Lower lobe of right lung (tissue), 2 donors: ENCODE measurements at regions not wholly inside any gene's neighbourhood (a gene's known extent, or its start where the extent isn't known, plus 50 kb on each side); places are given as distances from the start of the nearest gene placed in this dataset.

Source experiments
- ATAC-seq, 2 donors: fragments of 200-7000 bp; cut with Tn5 transposase; one replicate each; pipeline ENCODE4 v1.9.1; 2020 to 2022; ENCODE audit warnings: mild to moderate bottlenecking in 2 of 2, moderate library complexity in 2 of 2
- DNase-seq: peaks from one replicate; pipeline ENCODE4 v3.0.0-alpha.2; 2020
- H3K27ac ChIP-seq: fragments of 200-600 bp; one replicate; pipeline ENCODE4 v1.8.0; 2022
- H3K27me3 ChIP-seq: fragments of 200-600 bp; one replicate; pipeline ENCODE4 v1.8.0; 2022; ENCODE audit warnings: low read depth
- H3K36me3 ChIP-seq: fragments of 200-600 bp; one replicate; pipeline ENCODE4 v1.8.0; 2022; ENCODE audit warnings: mild to moderate bottlenecking
- H3K4me1 ChIP-seq: fragments of 200-600 bp; one replicate; pipeline ENCODE4 v1.8.0; 2022
- H3K4me3 ChIP-seq: fragments of 200-600 bp; one replicate; pipeline ENCODE4 v1.8.0; 2022; ENCODE audit warnings: mild to moderate bottlenecking
- H3K9me3 ChIP-seq: fragments of 200-600 bp; one replicate; pipeline ENCODE4 v1.8.0; 2022
- CTCF ChIP-seq: fragments of 200-600 bp; IDR thresholded peaks from one replicate; pipeline ENCODE4 v1.8.0; 2022; ENCODE audit warnings: antibody characterized with exemption, mild to moderate bottlenecking
- intact Hi-C: fragments of 100-400 bp; cut with DNase I; formaldehyde crosslinking; loops from one replicate; pipeline ENCODE4 v1.11.0; 2022
- donor health status: DM: no; HTN: yes; CAD: no; lungs with severe emphysema.

- Histone ChIP-seq H3K4me1 (no peaks in the 10 kb centered on the region), H3K4me3 (no peak overlapping the region), H3K9me3 (no peaks in the 10 kb centered on the region), H3K27me3 (no peaks in the 10 kb centered on the region), H3K36me3 (no peaks in the 10 kb centered on the region), H3K27ac (no peak overlapping the region)
- intact Hi-C loops = no loop called here
- DNase-seq = no peak
- ATAC-seq = no peak
- no peak for TF ChIP-seq CTCF
Observed at GRCh38 chr2:5074733-5075132, 617.5 kb upstream of the SOX11 start.

GRCh38 chr2:5076599-5076998 lies 615.6 kb upstream of the SOX11 start:
- TF ChIP-seq CTCF = no peak
- no peaks in the 10 kb centered on the region for H3K36me3 ChIP-seq
- no peaks in the 10 kb centered on the region for H3K9me3 ChIP-seq
- ATAC-seq (no peak), DNase-seq (no peak)
- intact Hi-C loops = no loop called here
- no peak overlapping the region for H3K27ac ChIP-seq
- H3K4me1 ChIP-seq = no peaks in the 10 kb centered on the region
- H3K4me3 ChIP-seq = no peak overlapping the region
- H3K27me3 ChIP-seq = no peaks in the 10 kb centered on the region

GRCh38 chr2:5077479-5078089 lies 614.6 kb upstream of the SOX11 start:
- intact Hi-C loops = no loop called here
- no peak overlapping the region for H3K27ac ChIP-seq
- TF ChIP-seq CTCF = no peak
- H3K4me1 ChIP-seq = no peaks in the 10 kb centered on the region
- H3K27me3 ChIP-seq = no peaks in the 10 kb centered on the region
- DNase-seq (no peak), ATAC-seq (no peak)
- no peaks in the 10 kb centered on the region for H3K9me3 ChIP-seq
- no peaks in the 10 kb centered on the region for H3K36me3 ChIP-seq
- H3K4me3 ChIP-seq = no peak overlapping the region

- Histone ChIP-seq H3K36me3 (no peaks in the 10 kb centered on the region), H3K4me3 (no peak overlapping the region), H3K4me1 (no peaks in the 10 kb centered on the region), H3K27me3 (no peaks in the 10 kb centered on the region), H3K9me3 (no peaks in the 10 kb centered on the region), H3K27ac (no peak overlapping the region)
- no peak for ATAC-seq
- no peak for TF ChIP-seq CTCF
- DNase-seq = no peak
- intact Hi-C loops = no loop called here
Observed at GRCh38 chr2:5083402-5083801, 608.8 kb upstream of the SOX11 start.

GRCh38 chr2:5089409-5089808 lies 602.8 kb upstream of the SOX11 start:
- intact Hi-C loops = no loop called here
- no peaks in the 10 kb centered on the region for H3K27me3 ChIP-seq
- no peaks in the 10 kb centered on the region for H3K4me1 ChIP-seq
- H3K36me3 ChIP-seq = no peaks in the 10 kb centered on the region
- H3K27ac ChIP-seq = no peak overlapping the region
- no peak for ATAC-seq
- TF ChIP-seq CTCF = no peak
- DNase-seq = no peak
- H3K4me3 ChIP-seq = no peak overlapping the region
- no peaks in the 10 kb centered on the region for H3K9me3 ChIP-seq

- intact Hi-C loops = no loop called here
- H3K27me3 ChIP-seq = no peaks in the 10 kb centered on the region
- DNase-seq = no peak
- H3K36me3 ChIP-seq = no peaks in the 10 kb centered on the region
- no peak overlapping the region for H3K27ac ChIP-seq
- no peaks in the 10 kb centered on the region for H3K4me1 ChIP-seq
- H3K9me3 ChIP-seq = no peaks in the 10 kb centered on the region
- no peak for ATAC-seq
- no peak for TF ChIP-seq CTCF
- H3K4me3 ChIP-seq = no peak overlapping the region
Observed at GRCh38 chr2:5093056-5093455, 599.1 kb upstream of the SOX11 start.
